ENCODE measurements at regions not wholly inside any gene's neighbourhood (a gene's known extent, or its start where the extent isn't known, plus 50 kb on each side); places are given as distances from the start of the nearest gene placed in this dataset.

DNA sequence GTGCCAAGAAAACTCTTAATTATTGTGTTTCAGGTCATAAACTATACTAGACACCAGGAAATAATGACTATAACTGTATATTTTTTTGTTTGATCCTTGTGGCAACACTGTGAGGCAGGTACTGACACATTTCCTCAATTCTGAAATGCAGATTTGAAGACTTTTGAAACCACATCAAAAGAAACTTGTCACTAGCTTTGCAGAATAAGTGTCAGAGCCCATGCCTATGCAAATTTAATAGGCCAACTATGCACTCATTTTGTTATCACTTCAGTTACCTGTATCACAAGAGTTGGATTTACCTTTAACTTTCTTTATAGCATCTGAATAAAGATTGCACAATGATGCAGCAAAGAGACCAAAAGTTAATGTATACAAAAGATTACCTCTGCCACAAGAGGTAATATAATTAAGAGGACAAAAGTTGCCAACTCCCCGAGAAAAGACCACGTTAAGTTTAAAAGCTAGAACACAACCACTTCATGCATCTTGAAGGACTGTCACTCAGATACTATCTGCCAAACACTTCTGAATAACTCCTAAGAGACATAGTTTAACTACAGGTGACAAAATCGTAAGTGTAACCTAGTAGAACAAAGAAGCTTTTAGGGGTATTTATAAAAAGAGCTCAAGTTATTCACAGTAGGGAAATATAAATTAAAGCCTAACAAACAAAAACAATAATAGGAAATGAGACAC lies 80.5 kb downstream of the ELAPOR2 start:
- ChIA-PET POLR2A (interaction anchor here in 1 of 2 donors (0.6 to 0.9 kb wide), 2 partner anchors 81 to 176 kb away, joined by 3 to 4 read pairs; partner anchors contain the start of gene ELAPOR2), CTCF (interaction anchor here (0.8 to 1.6 kb wide), 13 partner anchors 8 to 241 kb away, joined by 3 to 7 read pairs (median 4); partner anchors contain the start of genes DMTF1 (in 1 of the 2), ELAPOR2 (in 1 of the 2) and TMEM243 (in 1 of the 2))
- DNase-seq = peak in 19 of 35 experiments; percentile 3 to 80 (median 24)
- H3K27me3 ChIP-seq (replicated peaks in 1 of 2; ENCODE audit: control insufficient read depth in 2 of 2, extremely low read depth in 1 of 2, insufficient read depth in 2 of 2, low read length in 1 of 2) = no peaks in the 10 kb centered on the region
- H3K9me3 ChIP-seq = no peaks in the 10 kb centered on the region
- peak overlapping the region; percentile 79 for H3K27ac ChIP-seq (ENCODE audit: low read length)
- Mint-ChIP-seq H3K27ac (peak overlapping the region; percentile 87 to 88), H3K9me3 (peaks cover 0 to 3% (median 2%) of the 10 kb centered on the region in 3 donors), H3K36me3 (no peaks in the 10 kb centered on the region), H3K27me3 (no peaks in the 10 kb centered on the region), H3K4me1 (peaks cover 46 to 57% (median 54%) of the 10 kb centered on the region in 3 donors), H3K4me3 (peak overlapping the region; percentile 31 to 64 (median 58))
- peaks cover 16 to 26% of the 10 kb centered on the region in 2 experiments for H3K4me1 ChIP-seq (ENCODE audit: control insufficient read depth in 1 of 2, extremely low read depth in 1 of 2, insufficient read depth in 2 of 2, low read length in 2 of 2)
- ATAC-seq (replicated peaks in 1 of 4) = peak; percentile 90 to 99 (median 98)
- no peaks in the 10 kb centered on the region for H3K36me3 ChIP-seq (ENCODE audit: control insufficient read depth in 2 of 2, extremely low read depth in 1 of 2, insufficient read depth in 1 of 2, low read length in 1 of 2)
- no peak overlapping the region for H3K4me3 ChIP-seq (ENCODE audit: control insufficient read depth in 1 of 2, extremely low read depth in 1 of 2, low read length in 1 of 2)
- WGBS (ENCODE audit: insufficient coverage) = no CpG with 5 or more reads among the region's 3 CpGs

- 100% methylated on average over 1 of the region's 3 CpGs for WGBS (ENCODE audit: insufficient coverage)
- Mint-ChIP-seq H3K4me1 (peaks cover 46 to 64% (median 60%) of the 10 kb centered on the region in 3 donors), H3K27me3 (no peaks in the 10 kb centered on the region), H3K27ac (peak overlapping the region in 1 of 2 donors; percentile 51), H3K4me3 (no peak overlapping the region), H3K36me3 (no peaks in the 10 kb centered on the region), H3K9me3 (no peaks in the 10 kb centered on the region)
- H3K27ac ChIP-seq (ENCODE audit: low read length) = no peak overlapping the region
- H3K9me3 ChIP-seq = no peaks in the 10 kb centered on the region
- H3K27me3 ChIP-seq (replicated peaks in 1 of 2; ENCODE audit: control insufficient read depth in 2 of 2, extremely low read depth in 1 of 2, insufficient read depth in 2 of 2, low read length in 1 of 2) = no peaks in the 10 kb centered on the region
- ChIA-PET CTCF (no interaction called here), POLR2A (interaction anchor here in 1 of 2 donors (1.3 kb wide), 1 partner anchor 15 kb away, joined by 3 read pairs; no protein-coding TSS in a partner anchor)
- DNase-seq = no peak
- no peak overlapping the region for H3K4me3 ChIP-seq (ENCODE audit: control insufficient read depth in 1 of 2, extremely low read depth in 1 of 2, low read length in 1 of 2)
- peaks cover 16 to 26% of the 10 kb centered on the region in 2 experiments for H3K4me1 ChIP-seq (ENCODE audit: control insufficient read depth in 1 of 2, extremely low read depth in 1 of 2, insufficient read depth in 2 of 2, low read length in 2 of 2)
- H3K36me3 ChIP-seq (ENCODE audit: control insufficient read depth in 2 of 2, extremely low read depth in 1 of 2, insufficient read depth in 1 of 2, low read length in 1 of 2) = no peaks in the 10 kb centered on the region
- ATAC-seq (replicated peaks in 1 of 4) = no peak
Measured at GRCh38 chr7:86976958-86977357, 82.5 kb downstream of the ELAPOR2 start.

DNA sequence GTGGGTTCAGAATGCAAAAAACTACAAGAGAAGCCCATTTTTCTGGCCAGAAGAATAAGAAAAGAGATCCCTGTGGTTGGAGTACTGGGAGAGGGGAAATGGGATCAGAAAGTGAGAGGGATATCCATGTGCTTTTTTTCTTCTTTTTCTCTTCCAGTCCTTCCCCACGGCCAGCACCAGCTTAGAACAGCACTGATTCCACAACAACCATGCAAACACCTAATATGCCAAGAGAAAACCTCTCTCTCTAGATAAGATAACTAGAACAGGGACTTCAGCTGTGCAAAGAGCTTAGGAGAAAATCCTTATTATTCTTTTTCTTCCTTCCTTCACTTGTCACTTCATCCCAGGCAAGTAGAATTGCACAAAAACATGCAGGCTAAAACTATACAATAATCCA lies 83.5 kb downstream of the ELAPOR2 start:
- ChIA-PET CTCF (interaction anchor here in 1 of 2 donors (0.7 kb wide), 1 partner anchor 38 kb away, joined by 3 read pairs; no protein-coding TSS in a partner anchor), POLR2A (interaction anchor here in 1 of 2 donors (0.6 kb wide), 1 partner anchor 77 kb away, joined by 3 read pairs; no protein-coding TSS in a partner anchor)
- Mint-ChIP-seq H3K36me3 (no peaks in the 10 kb centered on the region), H3K4me3 (no peak overlapping the region), H3K4me1 (peaks cover 41 to 65% (median 61%) of the 10 kb centered on the region in 3 donors), H3K27me3 (no peaks in the 10 kb centered on the region), H3K27ac (no peak overlapping the region), H3K9me3 (no peaks in the 10 kb centered on the region)
- no peak overlapping the region for H3K4me3 ChIP-seq (ENCODE audit: control insufficient read depth in 1 of 2, extremely low read depth in 1 of 2, low read length in 1 of 2)
- DNase-seq (no peak), ATAC-seq (replicated peaks in 1 of 4) (no peak)
- H3K27me3 ChIP-seq (replicated peaks in 1 of 2; ENCODE audit: control insufficient read depth in 2 of 2, extremely low read depth in 1 of 2, insufficient read depth in 2 of 2, low read length in 1 of 2) = no peaks in the 10 kb centered on the region
- H3K27ac ChIP-seq (ENCODE audit: low read length) = no peak overlapping the region
- no peaks in the 10 kb centered on the region for H3K36me3 ChIP-seq (ENCODE audit: control insufficient read depth in 2 of 2, extremely low read depth in 1 of 2, insufficient read depth in 1 of 2, low read length in 1 of 2)
- WGBS (ENCODE audit: insufficient coverage) = no CpG with 5 or more reads among the region's 1 CpG
- H3K4me1 ChIP-seq (ENCODE audit: control insufficient read depth in 1 of 2, extremely low read depth in 1 of 2, insufficient read depth in 2 of 2, low read length in 2 of 2) = peaks cover 15 to 26% of the 10 kb centered on the region in 2 experiments
- no peaks in the 10 kb centered on the region for H3K9me3 ChIP-seq

GRCh38 chr7:86975449-86975848 lies 84.0 kb downstream of the ELAPOR2 start:
- H3K4me1 Mint-ChIP-seq = peaks cover 37 to 63% (median 59%) of the 10 kb centered on the region in 3 donors
- CTCF ChIA-PET = interaction anchor here in 1 of 2 donors (0.7 kb wide), 1 partner anchor 38 kb away, joined by 3 read pairs; no protein-coding TSS in a partner anchor
- POLR2A ChIA-PET = interaction anchor here in 1 of 2 donors (0.6 kb wide), 1 partner anchor 77 kb away, joined by 3 read pairs; no protein-coding TSS in a partner anchor

GRCh38 chr7:86972072-86972471 lies 87.4 kb downstream of the ELAPOR2 start:
- no peaks in the 10 kb centered on the region for H3K9me3 ChIP-seq
- ChIA-PET CTCF (interaction anchor here in 1 of 2 donors (1.3 kb wide), 1 partner anchor 181 kb away, joined by 4 read pairs; the partner anchor contains the start of gene DMTF1), POLR2A (no interaction called here)
- H3K27me3 ChIP-seq (replicated peaks in 1 of 2; ENCODE audit: control insufficient read depth in 2 of 2, extremely low read depth in 1 of 2, insufficient read depth in 2 of 2, low read length in 1 of 2) = no peaks in the 10 kb centered on the region
- no peak overlapping the region for H3K4me3 ChIP-seq (ENCODE audit: control insufficient read depth in 1 of 2, extremely low read depth in 1 of 2, low read length in 1 of 2)
- H3K4me1 ChIP-seq (ENCODE audit: control insufficient read depth in 1 of 2, extremely low read depth in 1 of 2, insufficient read depth in 2 of 2, low read length in 2 of 2) = peaks cover 0 to 6% of the 10 kb centered on the region in 2 experiments
- no peak overlapping the region for H3K27ac ChIP-seq (ENCODE audit: low read length)
- no peaks in the 10 kb centered on the region for H3K27me3 Mint-ChIP-seq
- H3K27ac Mint-ChIP-seq = no peak overlapping the region
- WGBS (ENCODE audit: insufficient coverage) = 100% methylated on average over 1 of the region's 2 CpGs
- no peaks in the 10 kb centered on the region for H3K9me3 Mint-ChIP-seq
- no peak overlapping the region for H3K4me3 Mint-ChIP-seq
- no peaks in the 10 kb centered on the region for H3K36me3 Mint-ChIP-seq
- DNase-seq (no peak), ATAC-seq (replicated peaks in 1 of 4) (no peak)
- no peaks in the 10 kb centered on the region for H3K36me3 ChIP-seq (ENCODE audit: control insufficient read depth in 2 of 2, extremely low read depth in 1 of 2, insufficient read depth in 1 of 2, low read length in 1 of 2)
- H3K4me1 Mint-ChIP-seq = peaks cover 16 to 36% (median 32%) of the 10 kb centered on the region in 3 donors

More at GRCh38 chr7:86975449-86975848, 84.0 kb downstream of the ELAPOR2 start:
- WGBS (ENCODE audit: insufficient coverage) = no CpG with 5 or more reads among the region's 1 CpG
- H3K4me1 ChIP-seq (ENCODE audit: control insufficient read depth in 1 of 2, extremely low read depth in 1 of 2, insufficient read depth in 2 of 2, low read length in 2 of 2) = peaks cover 10 to 23% of the 10 kb centered on the region in 2 experiments
- Mint-ChIP-seq H3K27me3 (no peaks in the 10 kb centered on the region), H3K36me3 (no peaks in the 10 kb centered on the region), H3K27ac (no peak overlapping the region), H3K4me3 (no peak overlapping the region), H3K9me3 (no peaks in the 10 kb centered on the region)
- no peak for DNase-seq
- H3K4me3 ChIP-seq (ENCODE audit: control insufficient read depth in 1 of 2, extremely low read depth in 1 of 2, low read length in 1 of 2) = no peak overlapping the region
- ATAC-seq (replicated peaks in 1 of 4) = no peak
- H3K27ac ChIP-seq (ENCODE audit: low read length) = no peak overlapping the region
- no peaks in the 10 kb centered on the region for H3K36me3 ChIP-seq (ENCODE audit: control insufficient read depth in 2 of 2, extremely low read depth in 1 of 2, insufficient read depth in 1 of 2, low read length in 1 of 2)
- no peaks in the 10 kb centered on the region for H3K9me3 ChIP-seq
- H3K27me3 ChIP-seq (replicated peaks in 1 of 2; ENCODE audit: control insufficient read depth in 2 of 2, extremely low read depth in 1 of 2, insufficient read depth in 2 of 2, low read length in 1 of 2) = no peaks in the 10 kb centered on the region

- H3K36me3 Mint-ChIP-seq = no peaks in the 10 kb centered on the region
- CTCF ChIA-PET = interaction anchor here in 1 of 2 donors (0.8 to 0.9 kb wide), 2 partner anchors 9 to 12 kb away, joined by 3 read pairs; no protein-coding TSS in a partner anchor
- H3K4me1 Mint-ChIP-seq = peaks cover 14 to 25% (median 21%) of the 10 kb centered on the region in 3 donors
- H3K4me1 ChIP-seq (ENCODE audit: control insufficient read depth in 1 of 2, extremely low read depth in 1 of 2, insufficient read depth in 2 of 2, low read length in 2 of 2) = peaks cover 0 to 6% of the 10 kb centered on the region in 2 experiments
- 80% methylated on average over 2 of the region's 2 CpGs for WGBS (ENCODE audit: insufficient coverage)
- no peak overlapping the region for H3K27ac ChIP-seq (ENCODE audit: low read length)
- POLR2A ChIA-PET = no interaction called here
- H3K9me3 Mint-ChIP-seq = no peaks in the 10 kb centered on the region
- ATAC-seq (replicated peaks in 1 of 4) (peak in 1 of 4 experiments; percentile 95), DNase-seq (peak in 1 of 35 experiments; percentile 23)
- no peak overlapping the region for H3K4me3 Mint-ChIP-seq
- peak overlapping the region in 1 of 2 donors; percentile 36 for H3K27ac Mint-ChIP-seq
- H3K9me3 ChIP-seq = no peaks in the 10 kb centered on the region
- H3K27me3 Mint-ChIP-seq = no peaks in the 10 kb centered on the region
- H3K27me3 ChIP-seq (replicated peaks in 1 of 2; ENCODE audit: control insufficient read depth in 2 of 2, extremely low read depth in 1 of 2, insufficient read depth in 2 of 2, low read length in 1 of 2) = no peaks in the 10 kb centered on the region
- H3K36me3 ChIP-seq (ENCODE audit: control insufficient read depth in 2 of 2, extremely low read depth in 1 of 2, insufficient read depth in 1 of 2, low read length in 1 of 2) = no peaks in the 10 kb centered on the region
- H3K4me3 ChIP-seq (ENCODE audit: control insufficient read depth in 1 of 2, extremely low read depth in 1 of 2, low read length in 1 of 2) = no peak overlapping the region
Measured at GRCh38 chr7:86970986-86971385, 88.5 kb downstream of the ELAPOR2 start.
